NCI-H187 treated with DMSO at 0.1 percent for 48 hours (cell line): ENCODE measurements at regions not wholly inside any gene's neighbourhood (a gene's known extent, or its start where the extent isn't known, plus 50 kb on each side); places are given as distances from the start of the nearest gene placed in this dataset.

Source experiments
- DNase-seq: peaks from one replicate; lab custom pipeline; 2025; lab: John Stamatoyannopoulos, UW

GRCh38 chr2:138105358-138105757 lies 141.1 kb downstream of the HNMT start:
- no peak for DNase-seq

GRCh38 chr2:138106606-138107005 lies 142.3 kb downstream of the HNMT start:
- DNase-seq, result no peak

- no peak for DNase-seq
These were observed 143.0 kb downstream of the HNMT start for GRCh38 chr2:138107288-138107687.

- DNase-seq, result no peak
These were observed 146.3 kb downstream of the HNMT start for GRCh38 chr2:138110453-138111083.

GRCh38 chr2:138112536-138112935 lies 148.3 kb downstream of the HNMT start:
- no peak for DNase-seq

GRCh38 chr2:138113871-138114525 lies 149.7 kb downstream of the HNMT start:
- DNase-seq, result no peak

GRCh38 chr2:138115666-138116065 lies 151.4 kb downstream of the HNMT start:
- no peak for DNase-seq

GRCh38 chr2:138116456-138116855 lies 152.2 kb downstream of the HNMT start:
- no peak for DNase-seq

GRCh38 chr2:138121666-138122661 lies 157.7 kb downstream of the HNMT start:
- DNase-seq, result no peak

GRCh38 chr2:138122891-138123290 lies 158.6 kb downstream of the HNMT start:
- DNase-seq, result no peak

GRCh38 chr2:138123741-138124140 lies 159.5 kb downstream of the HNMT start:
- no peak for DNase-seq

GRCh38 chr2:138124521-138124920 lies 160.2 kb downstream of the HNMT start:
- DNase-seq, result no peak

- DNase-seq, result no peak
These were observed 161.3 kb downstream of the HNMT start for GRCh38 chr2:138125306-138126288.

- no peak for DNase-seq
These were observed 167.8 kb downstream of the HNMT start for GRCh38 chr2:138132108-138132507.

- DNase-seq, result no peak
These were observed 173.7 kb downstream of the HNMT start for GRCh38 chr2:138137949-138138348.

- DNase-seq, result no peak
These were observed 183.5 kb downstream of the HNMT start for GRCh38 chr2:138147796-138148195.

GRCh38 chr2:138155304-138155703 lies 191.0 kb downstream of the HNMT start:
- DNase-seq, result no peak

- no peak for DNase-seq
These were observed 193.1 kb downstream of the HNMT start for GRCh38 chr2:138157372-138157771.

GRCh38 chr2:138170485-138170884 lies 206.2 kb downstream of the HNMT start:
- no peak for DNase-seq

GRCh38 chr2:138171244-138171643 lies 207.0 kb downstream of the HNMT start:
- DNase-seq, result no peak

GRCh38 chr2:138175066-138175465 lies 210.8 kb downstream of the HNMT start:
- DNase-seq, result no peak
